C4-2B (cell line): ENCODE measurements at regions not wholly inside any gene's neighbourhood (a gene's known extent, or its start where the extent isn't known, plus 50 kb on each side); places are given as distances from the start of the nearest gene placed in this dataset.

Experiments used
- H3K27ac ChIP-seq: fragments of 450-650 bp; 2 replicates; pipeline ENCODE4 v1.5.1; 2017
- CTCF ChIP-seq: fragments of 450-650 bp; conservative IDR thresholded peaks from 2 replicates; pipeline ENCODE4 v1.5.1; 2017; ENCODE audit warnings: mild to moderate bottlenecking
- ZFX ChIP-seq: fragments of 450-650 bp; IDR thresholded peaks from 2 replicates; pipeline ENCODE4 v1.6.1; 2017

GRCh38 chr6:147853574-147853973 lies 345.1 kb downstream of the SAMD5 start:
- TF ChIP-seq ZFX (no peak), CTCF (no peak)
- no peak overlapping the region for H3K27ac ChIP-seq

DNA sequence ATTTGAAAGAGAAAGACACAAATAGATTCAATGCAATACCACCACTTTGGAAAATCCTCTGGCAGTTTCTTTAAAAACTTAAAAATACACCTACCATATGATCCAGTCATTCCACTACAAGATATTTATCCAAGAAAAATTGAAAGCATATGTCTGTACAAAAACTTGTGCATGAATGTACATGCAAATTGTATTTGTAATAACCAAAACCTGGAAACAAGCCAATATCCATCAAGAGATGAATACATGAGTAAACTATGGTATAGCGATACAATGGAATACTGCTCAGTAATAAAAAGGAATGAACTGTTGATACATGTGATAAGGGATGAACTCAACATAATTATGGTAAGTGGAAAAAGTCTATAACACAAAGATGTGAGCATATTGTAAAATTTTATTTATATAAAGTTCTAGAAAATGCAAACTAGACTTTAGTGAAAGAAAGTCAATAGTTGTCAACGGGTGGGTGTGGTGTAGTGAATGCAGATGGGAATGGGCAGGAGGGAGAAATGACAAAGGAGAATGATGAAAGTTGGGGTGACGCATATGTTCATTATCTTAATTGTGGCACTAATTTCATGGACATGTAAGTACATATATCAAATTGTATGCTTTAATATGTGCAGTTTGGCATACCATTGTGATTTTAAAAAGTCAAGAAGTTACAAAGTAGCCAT lies 347.5 kb downstream of the SAMD5 start:
- no peak overlapping the region for H3K27ac ChIP-seq
- TF ChIP-seq ZFX = no peak
- no peak for TF ChIP-seq CTCF

DNA sequence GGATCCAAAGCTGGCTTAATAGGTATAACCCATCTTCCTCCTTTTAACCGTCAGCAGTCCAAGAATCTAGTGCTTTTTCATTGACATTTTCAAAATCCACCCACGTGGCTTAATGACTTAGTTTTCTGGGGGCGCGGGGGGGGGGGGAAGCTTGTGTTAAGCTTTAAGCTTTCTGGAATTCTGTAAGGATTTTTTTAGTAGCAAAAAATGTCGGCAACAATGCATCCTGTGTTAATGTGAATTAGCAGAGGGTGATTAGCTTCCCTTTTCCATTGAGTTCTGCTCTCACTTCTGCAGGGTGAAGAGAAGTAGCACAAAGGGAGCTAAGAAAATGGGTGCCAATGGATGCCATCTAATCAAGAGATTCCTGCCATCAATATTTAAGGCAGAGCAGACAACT lies 348.2 kb downstream of the SAMD5 start:
- H3K27ac ChIP-seq = no peak overlapping the region
- no peak for TF ChIP-seq ZFX
- TF ChIP-seq CTCF = no peak

DNA sequence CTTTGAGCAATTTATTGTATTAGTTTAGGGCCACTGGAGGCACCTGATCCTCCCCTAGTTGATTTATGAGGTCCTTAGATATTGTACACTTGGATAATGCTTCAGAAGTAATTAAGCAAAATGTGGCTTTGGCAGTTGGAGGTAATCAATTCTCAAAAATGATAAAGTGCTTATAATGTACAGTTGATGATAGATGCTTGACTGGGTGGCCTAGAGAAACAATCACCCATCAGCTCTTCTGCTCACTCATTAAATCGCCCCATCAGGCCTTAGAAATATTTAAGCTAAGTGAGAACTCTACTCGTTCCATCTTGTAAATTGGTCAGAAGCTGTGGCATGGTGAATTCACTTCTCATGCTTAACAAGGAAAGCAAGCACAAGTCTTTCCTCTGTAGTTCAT lies 349.9 kb downstream of the SAMD5 start:
- H3K27ac ChIP-seq = no peak overlapping the region
- no peak for TF ChIP-seq ZFX

GRCh38 chr6:147859071-147859470 lies 350.6 kb downstream of the SAMD5 start:
- TF ChIP-seq CTCF = no peak
- no peak for TF ChIP-seq ZFX
- no peak overlapping the region for H3K27ac ChIP-seq

DNA sequence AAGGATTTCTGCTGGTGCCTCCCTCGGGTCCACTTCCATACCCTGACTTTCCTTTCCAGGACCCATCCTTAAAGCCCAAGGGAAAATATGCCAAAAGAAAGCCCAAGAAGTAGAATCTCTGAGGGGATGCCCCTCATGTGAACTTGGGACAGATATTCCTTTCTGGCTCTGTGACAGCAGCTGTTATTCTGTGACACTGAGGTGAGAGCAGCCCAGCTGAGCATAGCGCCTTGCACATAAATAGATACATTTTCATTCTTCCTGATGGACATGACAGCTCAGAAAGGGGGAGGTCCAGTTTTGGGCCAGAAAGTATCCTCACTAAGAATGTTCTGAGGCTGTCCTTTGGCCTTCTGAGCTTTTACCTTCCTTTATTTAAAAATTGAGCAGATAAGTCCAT lies 353.2 kb downstream of the SAMD5 start:
- TF ChIP-seq CTCF = no peak
- TF ChIP-seq ZFX = no peak
- no peak overlapping the region for H3K27ac ChIP-seq

DNA sequence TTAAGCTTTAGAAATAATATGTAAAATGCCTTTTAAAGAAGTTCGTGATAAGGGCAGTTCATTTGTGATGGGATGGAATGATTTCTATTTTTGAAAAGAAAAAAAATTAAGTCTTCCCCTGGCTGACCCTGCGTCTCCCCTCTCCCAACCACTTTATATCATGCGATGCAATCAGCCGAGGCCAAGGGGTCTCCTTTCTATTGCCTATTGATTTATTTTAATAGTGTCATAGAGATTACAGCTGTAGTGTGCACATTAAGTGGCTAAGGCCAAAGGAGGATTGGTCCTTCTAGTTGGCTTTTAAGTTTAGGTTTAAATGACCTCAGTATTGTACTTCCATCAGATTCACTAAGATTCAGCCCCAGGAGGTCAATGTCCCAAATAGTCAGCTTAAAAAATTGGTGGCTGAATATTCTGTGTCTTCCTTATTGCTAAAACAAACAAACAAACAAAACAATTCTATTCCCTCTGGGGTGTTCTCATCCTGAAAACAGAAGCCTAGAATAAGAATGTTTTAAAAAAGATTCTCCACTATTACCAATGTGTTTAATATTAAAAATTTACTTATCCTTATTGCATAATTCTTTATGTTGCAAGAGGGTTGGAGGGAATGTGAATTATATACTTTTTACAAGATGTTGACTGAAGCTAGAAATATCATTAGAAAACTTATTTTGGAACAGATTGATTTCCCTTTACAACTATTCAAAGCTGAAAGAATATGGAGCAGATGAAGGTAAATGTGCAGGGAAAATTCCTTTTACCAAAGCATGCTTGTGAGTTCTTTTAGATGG lies 359.1 kb downstream of the SAMD5 start:
- no peak for TF ChIP-seq CTCF
- no peak for TF ChIP-seq ZFX
- no peak overlapping the region for H3K27ac ChIP-seq
